Ishikawa (cell line): ENCODE measurements at regions not wholly inside any gene's neighbourhood (a gene's known extent, or its start where the extent isn't known, plus 50 kb on each side); places are given as distances from the start of the nearest gene placed in this dataset.

Experiments
- CEBPB ChIP-seq: IDR thresholded peaks from 2 replicates; pipeline ENCODE4 v1.6.1; 2012
- EP300 ChIP-seq: IDR thresholded peaks from 2 replicates; pipeline ENCODE4 v1.6.1; 2012; ENCODE audit warnings: borderline replicate concordance
- FOXM1 ChIP-seq: IDR thresholded peaks from 2 replicates; pipeline ENCODE4 v1.6.1; 2012; ENCODE audit warnings: low read depth, borderline replicate concordance
- NFIC ChIP-seq: IDR thresholded peaks from 2 replicates; pipeline ENCODE4 v1.6.1; 2012
- RAD21 ChIP-seq: IDR thresholded peaks from 2 replicates; pipeline ENCODE4 v1.6.1; 2012; ENCODE audit warnings: low read depth
- TAF1 ChIP-seq: IDR thresholded peaks from 2 replicates; pipeline ENCODE4 v1.6.1; 2012; ENCODE audit warnings: low read depth, mild to moderate bottlenecking
- TCF12 ChIP-seq: IDR thresholded peaks from 2 replicates; pipeline ENCODE4 v1.6.1; 2012; ENCODE audit warnings: low read depth
- TEAD4 ChIP-seq: IDR thresholded peaks from 2 replicates; pipeline ENCODE4 v1.6.1; 2012
- YY1 ChIP-seq: IDR thresholded peaks from 2 replicates; pipeline ENCODE4 v1.6.1; 2012; ENCODE audit warnings: low read depth
- TF ChIP-seq, protein P1 (sequence below): IDR thresholded peaks from 2 replicates; pipeline ENCODE4 v1.6.1; 2012
- TF ChIP-seq, protein P2 (sequence below): IDR thresholded peaks from 2 replicates; pipeline ENCODE4 v1.6.1; 2012; ENCODE audit warnings: low read depth, mild to moderate bottlenecking
- TF ChIP-seq, protein P3 (sequence below): IDR thresholded peaks from 2 replicates; pipeline ENCODE4 v1.6.1; 2012

DNA sequence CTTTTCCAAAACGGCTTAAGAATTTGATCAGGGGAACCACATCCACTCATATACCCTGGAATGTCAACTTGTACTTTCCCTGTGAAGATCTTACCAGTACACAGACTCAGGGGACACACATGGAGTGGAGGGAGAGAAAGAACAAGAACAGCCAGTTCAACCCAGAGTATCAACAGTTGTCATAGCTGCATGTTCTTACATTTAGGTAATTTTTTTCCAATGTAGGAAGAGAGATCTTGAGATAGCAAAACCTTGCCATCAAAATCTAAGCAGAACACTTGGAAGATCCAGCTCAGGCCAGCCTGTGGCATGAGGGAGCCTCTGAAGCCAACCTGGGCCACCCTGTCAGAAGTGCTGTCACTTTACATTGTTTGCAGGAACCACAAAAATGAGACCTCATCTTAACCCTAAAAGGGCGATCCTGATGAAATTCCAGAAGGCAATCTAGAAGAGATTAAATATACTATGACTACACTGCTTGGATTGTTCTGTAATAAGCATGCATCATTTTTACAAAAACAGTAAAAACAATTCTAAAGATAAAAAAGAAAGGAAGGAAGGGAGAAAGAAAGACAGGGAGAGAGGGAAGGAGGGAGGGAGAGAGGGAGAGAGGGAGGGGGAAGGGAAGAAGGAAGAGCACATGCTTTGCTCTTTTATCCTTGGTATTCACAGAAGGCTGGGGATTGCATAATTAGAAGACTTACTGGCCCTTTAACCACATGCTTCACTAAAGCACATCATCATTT is 124.7 kb upstream of the TCF21 start:
- TF ChIP-seq TEAD4, result no peak
- TF ChIP-seq TAF1, result no peak
- TF ChIP-seq YY1, result no peak
- TF ChIP-seq, protein P1, sequence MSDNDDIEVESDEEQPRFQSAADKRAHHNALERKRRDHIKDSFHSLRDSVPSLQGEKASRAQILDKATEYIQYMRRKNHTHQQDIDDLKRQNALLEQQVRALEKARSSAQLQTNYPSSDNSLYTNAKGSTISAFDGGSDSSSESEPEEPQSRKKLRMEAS, result no peak
- TF ChIP-seq, protein P2, sequence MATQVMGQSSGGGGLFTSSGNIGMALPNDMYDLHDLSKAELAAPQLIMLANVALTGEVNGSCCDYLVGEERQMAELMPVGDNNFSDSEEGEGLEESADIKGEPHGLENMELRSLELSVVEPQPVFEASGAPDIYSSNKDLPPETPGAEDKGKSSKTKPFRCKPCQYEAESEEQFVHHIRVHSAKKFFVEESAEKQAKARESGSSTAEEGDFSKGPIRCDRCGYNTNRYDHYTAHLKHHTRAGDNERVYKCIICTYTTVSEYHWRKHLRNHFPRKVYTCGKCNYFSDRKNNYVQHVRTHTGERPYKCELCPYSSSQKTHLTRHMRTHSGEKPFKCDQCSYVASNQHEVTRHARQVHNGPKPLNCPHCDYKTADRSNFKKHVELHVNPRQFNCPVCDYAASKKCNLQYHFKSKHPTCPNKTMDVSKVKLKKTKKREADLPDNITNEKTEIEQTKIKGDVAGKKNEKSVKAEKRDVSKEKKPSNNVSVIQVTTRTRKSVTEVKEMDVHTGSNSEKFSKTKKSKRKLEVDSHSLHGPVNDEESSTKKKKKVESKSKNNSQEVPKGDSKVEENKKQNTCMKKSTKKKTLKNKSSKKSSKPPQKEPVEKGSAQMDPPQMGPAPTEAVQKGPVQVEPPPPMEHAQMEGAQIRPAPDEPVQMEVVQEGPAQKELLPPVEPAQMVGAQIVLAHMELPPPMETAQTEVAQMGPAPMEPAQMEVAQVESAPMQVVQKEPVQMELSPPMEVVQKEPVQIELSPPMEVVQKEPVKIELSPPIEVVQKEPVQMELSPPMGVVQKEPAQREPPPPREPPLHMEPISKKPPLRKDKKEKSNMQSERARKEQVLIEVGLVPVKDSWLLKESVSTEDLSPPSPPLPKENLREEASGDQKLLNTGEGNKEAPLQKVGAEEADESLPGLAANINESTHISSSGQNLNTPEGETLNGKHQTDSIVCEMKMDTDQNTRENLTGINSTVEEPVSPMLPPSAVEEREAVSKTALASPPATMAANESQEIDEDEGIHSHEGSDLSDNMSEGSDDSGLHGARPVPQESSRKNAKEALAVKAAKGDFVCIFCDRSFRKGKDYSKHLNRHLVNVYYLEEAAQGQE, result no peak
- no peak for TF ChIP-seq CEBPB
- TF ChIP-seq, protein P3, sequence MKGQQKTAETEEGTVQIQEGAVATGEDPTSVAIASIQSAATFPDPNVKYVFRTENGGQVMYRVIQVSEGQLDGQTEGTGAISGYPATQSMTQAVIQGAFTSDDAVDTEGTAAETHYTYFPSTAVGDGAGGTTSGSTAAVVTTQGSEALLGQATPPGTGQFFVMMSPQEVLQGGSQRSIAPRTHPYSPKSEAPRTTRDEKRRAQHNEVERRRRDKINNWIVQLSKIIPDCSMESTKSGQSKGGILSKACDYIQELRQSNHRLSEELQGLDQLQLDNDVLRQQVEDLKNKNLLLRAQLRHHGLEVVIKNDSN, result no peak
- no peak for TF ChIP-seq FOXM1
- no peak for TF ChIP-seq TCF12
- TF ChIP-seq EP300, result no peak
- no peak for TF ChIP-seq NFIC
- TF ChIP-seq RAD21, result no peak
